ENCODE measurements at regions not wholly inside any gene's neighbourhood (a gene's known extent, or its start where the extent isn't known, plus 50 kb on each side); places are given as distances from the start of the nearest gene placed in this dataset.

- DNase-seq, result peak; percentile 46
- H3K9me3 ChIP-seq, result no peaks in the 10 kb centered on the region
- no peaks in the 10 kb centered on the region for H3K36me3 ChIP-seq
Observed at GRCh38 chr5:82793808-82794419, 283.3 kb downstream of the TMEM167A start.

DNA sequence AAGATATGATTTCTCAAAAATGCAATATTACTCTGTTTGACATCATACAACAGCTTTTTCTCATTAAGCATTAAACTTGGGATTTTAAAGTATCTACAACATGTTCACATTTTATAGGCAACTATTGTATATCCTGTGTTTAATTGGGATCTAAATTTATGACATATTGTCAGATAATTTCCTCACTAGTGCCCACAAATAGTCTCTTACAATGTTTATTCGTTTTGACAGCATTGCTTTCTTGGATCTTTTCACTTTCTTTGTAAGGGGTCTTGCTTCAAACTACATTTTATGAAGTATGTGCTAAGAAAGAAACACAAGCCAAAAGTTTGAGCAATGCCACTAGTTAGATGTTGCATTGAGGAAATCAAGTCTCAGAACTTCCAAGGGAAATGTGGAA, 285.1 kb downstream of the TMEM167A start:
- Histone ChIP-seq H3K4me1 (no peaks in the 10 kb centered on the region), H3K27me3 (no peaks in the 10 kb centered on the region), H3K9me3 (no peaks in the 10 kb centered on the region), H3K36me3 (no peaks in the 10 kb centered on the region), H3K4me3 (ENCODE audit: low read depth, low read length) (no peak overlapping the region)
- no peak for DNase-seq
- TF ChIP-seq, protein P1, sequence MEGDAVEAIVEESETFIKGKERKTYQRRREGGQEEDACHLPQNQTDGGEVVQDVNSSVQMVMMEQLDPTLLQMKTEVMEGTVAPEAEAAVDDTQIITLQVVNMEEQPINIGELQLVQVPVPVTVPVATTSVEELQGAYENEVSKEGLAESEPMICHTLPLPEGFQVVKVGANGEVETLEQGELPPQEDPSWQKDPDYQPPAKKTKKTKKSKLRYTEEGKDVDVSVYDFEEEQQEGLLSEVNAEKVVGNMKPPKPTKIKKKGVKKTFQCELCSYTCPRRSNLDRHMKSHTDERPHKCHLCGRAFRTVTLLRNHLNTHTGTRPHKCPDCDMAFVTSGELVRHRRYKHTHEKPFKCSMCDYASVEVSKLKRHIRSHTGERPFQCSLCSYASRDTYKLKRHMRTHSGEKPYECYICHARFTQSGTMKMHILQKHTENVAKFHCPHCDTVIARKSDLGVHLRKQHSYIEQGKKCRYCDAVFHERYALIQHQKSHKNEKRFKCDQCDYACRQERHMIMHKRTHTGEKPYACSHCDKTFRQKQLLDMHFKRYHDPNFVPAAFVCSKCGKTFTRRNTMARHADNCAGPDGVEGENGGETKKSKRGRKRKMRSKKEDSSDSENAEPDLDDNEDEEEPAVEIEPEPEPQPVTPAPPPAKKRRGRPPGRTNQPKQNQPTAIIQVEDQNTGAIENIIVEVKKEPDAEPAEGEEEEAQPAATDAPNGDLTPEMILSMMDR (IDR thresholded peaks at IDR 0.05; ENCODE audit: low read depth, low read length), result no peak

More at GRCh38 chr5:82793808-82794419, 283.3 kb downstream of the TMEM167A start:
- Histone ChIP-seq H3K27me3 (no peaks in the 10 kb centered on the region), H3K4me1 (no peaks in the 10 kb centered on the region), H3K4me3 (ENCODE audit: low read depth, low read length) (no peak overlapping the region)
- TF ChIP-seq, protein P1 (IDR thresholded peaks at IDR 0.05; ENCODE audit: low read depth, low read length), result peak; percentile 88

DNA sequence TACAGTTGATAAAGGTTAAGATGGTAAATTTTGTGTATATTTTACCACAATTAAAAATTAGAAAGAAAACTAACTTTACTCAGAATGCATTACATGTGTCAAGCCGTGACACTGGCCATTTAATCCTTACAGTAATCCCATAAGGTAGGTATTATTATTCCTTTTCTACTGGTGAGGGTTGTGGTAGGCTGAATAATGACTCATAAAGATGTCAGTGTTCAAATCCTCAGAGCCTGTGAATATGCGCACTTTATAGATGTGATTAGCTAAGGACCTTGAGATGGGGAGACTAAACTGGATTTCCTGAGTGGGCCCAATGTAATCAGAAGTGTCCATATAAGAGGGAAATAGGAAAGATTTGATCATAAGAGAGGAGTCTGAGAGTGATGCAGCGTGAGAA, 288.1 kb downstream of the TMEM167A start:
- no peaks in the 10 kb centered on the region for H3K36me3 ChIP-seq
- H3K4me3 ChIP-seq (ENCODE audit: low read depth, low read length), result no peak overlapping the region
- TF ChIP-seq, protein P1 (IDR thresholded peaks at IDR 0.05; ENCODE audit: low read depth, low read length), result no peak
- H3K4me1 ChIP-seq, result no peaks in the 10 kb centered on the region
- H3K9me3 ChIP-seq, result no peaks in the 10 kb centered on the region
- H3K27me3 ChIP-seq, result no peaks in the 10 kb centered on the region
- DNase-seq, result no peak

- H3K36me3 ChIP-seq, result no peaks in the 10 kb centered on the region
- no peaks in the 10 kb centered on the region for H3K27me3 ChIP-seq
- TF ChIP-seq, protein P1 (IDR thresholded peaks at IDR 0.05; ENCODE audit: low read depth, low read length), result no peak
- H3K4me3 ChIP-seq (ENCODE audit: low read depth, low read length), result no peak overlapping the region
- H3K4me1 ChIP-seq, result no peaks in the 10 kb centered on the region
- DNase-seq, result no peak
- H3K9me3 ChIP-seq, result no peaks in the 10 kb centered on the region
Observed at GRCh38 chr5:82786748-82787147, 290.4 kb downstream of the TMEM167A start.

DNA sequence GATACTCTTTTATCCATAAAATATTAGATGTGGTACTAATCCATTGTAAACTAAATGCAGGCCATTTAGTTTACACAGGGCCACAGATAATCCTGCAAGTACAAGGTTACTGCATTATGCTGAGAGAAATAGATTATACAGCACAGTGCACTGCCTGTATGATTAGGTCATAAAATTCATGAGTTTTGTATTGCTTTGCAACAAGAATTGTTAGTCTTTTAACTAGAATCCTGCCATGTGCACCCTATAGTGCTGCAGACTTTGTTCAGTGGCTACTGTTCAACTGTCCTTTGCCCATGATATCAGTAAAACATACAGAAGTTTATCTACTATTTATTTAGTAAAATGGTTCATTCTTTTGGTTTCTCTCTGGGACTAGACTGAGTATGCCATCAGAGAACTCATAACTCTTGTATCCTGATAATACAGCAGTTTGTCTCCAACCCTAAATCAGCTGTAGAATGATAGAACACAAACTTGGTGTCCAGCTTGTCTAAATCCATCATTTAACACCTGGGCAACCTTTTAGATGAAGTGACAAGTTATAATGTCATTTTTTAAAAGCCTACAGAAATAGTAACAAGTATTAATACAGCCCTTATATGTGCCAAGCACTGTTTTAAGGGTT, 291.2 kb downstream of the TMEM167A start:
- H3K4me1 ChIP-seq, result no peaks in the 10 kb centered on the region
- H3K9me3 ChIP-seq, result no peaks in the 10 kb centered on the region
- DNase-seq, result no peak
- H3K4me3 ChIP-seq (ENCODE audit: low read depth, low read length), result no peak overlapping the region
- H3K27me3 ChIP-seq, result no peaks in the 10 kb centered on the region
- H3K36me3 ChIP-seq, result no peaks in the 10 kb centered on the region
- TF ChIP-seq, protein P1 (IDR thresholded peaks at IDR 0.05; ENCODE audit: low read depth, low read length), result no peak

DNA sequence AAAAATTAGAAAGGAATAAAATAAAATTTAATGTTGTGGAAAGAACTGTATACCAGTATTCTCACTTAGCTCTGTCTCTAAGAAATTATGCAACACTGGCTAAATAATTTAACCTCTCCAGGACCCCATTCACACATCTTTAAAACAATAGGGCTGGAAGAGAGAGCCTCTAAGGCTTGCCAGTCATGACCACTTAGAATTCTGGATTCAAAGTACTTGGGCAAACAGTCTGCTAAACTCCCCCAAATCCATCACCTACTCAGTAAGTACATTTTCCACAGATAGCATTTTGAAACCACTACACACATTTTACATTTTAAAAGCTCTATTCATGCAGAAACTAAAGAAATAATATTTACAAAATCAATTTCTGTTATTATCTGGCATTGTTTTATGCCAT, 291.7 kb downstream of the TMEM167A start:
- DNase-seq, result no peak
- Histone ChIP-seq H3K27me3 (no peaks in the 10 kb centered on the region), H3K4me1 (no peaks in the 10 kb centered on the region), H3K36me3 (no peaks in the 10 kb centered on the region), H3K9me3 (no peaks in the 10 kb centered on the region), H3K4me3 (ENCODE audit: low read depth, low read length) (no peak overlapping the region)
- TF ChIP-seq, protein P1 (IDR thresholded peaks at IDR 0.05; ENCODE audit: low read depth, low read length), result no peak

All from BE2C (cell line).